Gastrocnemius medialis (tissue), 4 donors: ENCODE measurements at regions not wholly inside any gene's neighbourhood (a gene's known extent, or its start where the extent isn't known, plus 50 kb on each side); places are given as distances from the start of the nearest gene placed in this dataset.

ENCODE experiments used
- POLR2A ChIP-seq, 2 donors: fragments of 450-650 bp; IDR thresholded peaks; one replicate each; pipeline ENCODE4 v1.6.1; 2017; ENCODE audit warnings: antibody characterized with exemption in 2 of 2, mild to moderate bottlenecking in 2 of 2, moderate library complexity in 2 of 2
- TF ChIP-seq, protein P1 (sequence below), 5 experiments: fragments of 450-650 bp in 3 of 5; fragments of 200-600 bp in 2 of 5; sonication (generic) in 2 of 5; IDR thresholded peaks in 4 of 5; conservative IDR thresholded peaks in 1 of 5; 1 replicate in 4 of 5; 2 replicates in 1 of 5; pipeline ENCODE4 v1.5.1; 2016 to 2019; ENCODE audit warnings: antibody characterized with exemption in 5 of 5, mild to moderate bottlenecking in 3 of 5, moderate library complexity in 3 of 5

DNA sequence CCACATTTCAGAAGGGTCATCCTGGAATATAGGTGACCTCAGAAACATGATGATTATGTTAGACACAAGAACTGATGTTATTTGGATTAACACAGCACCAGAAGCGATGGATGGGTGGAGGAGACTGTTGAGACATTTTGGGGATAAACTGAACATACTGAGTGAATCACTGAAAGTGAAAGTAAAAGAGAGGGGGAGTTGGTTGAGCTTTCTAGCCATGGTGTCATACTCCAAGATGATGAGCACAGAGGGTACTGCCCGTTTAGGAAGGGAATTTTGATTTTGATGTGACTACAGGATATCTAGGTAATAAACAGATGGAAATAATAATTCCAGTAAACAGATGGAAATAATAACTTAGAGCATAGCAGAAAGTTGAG is 248.0 kb upstream of the NPY start:
- TF ChIP-seq POLR2A (IDR thresholded peaks at IDR 0.05) = no peak
- TF ChIP-seq, protein P1, sequence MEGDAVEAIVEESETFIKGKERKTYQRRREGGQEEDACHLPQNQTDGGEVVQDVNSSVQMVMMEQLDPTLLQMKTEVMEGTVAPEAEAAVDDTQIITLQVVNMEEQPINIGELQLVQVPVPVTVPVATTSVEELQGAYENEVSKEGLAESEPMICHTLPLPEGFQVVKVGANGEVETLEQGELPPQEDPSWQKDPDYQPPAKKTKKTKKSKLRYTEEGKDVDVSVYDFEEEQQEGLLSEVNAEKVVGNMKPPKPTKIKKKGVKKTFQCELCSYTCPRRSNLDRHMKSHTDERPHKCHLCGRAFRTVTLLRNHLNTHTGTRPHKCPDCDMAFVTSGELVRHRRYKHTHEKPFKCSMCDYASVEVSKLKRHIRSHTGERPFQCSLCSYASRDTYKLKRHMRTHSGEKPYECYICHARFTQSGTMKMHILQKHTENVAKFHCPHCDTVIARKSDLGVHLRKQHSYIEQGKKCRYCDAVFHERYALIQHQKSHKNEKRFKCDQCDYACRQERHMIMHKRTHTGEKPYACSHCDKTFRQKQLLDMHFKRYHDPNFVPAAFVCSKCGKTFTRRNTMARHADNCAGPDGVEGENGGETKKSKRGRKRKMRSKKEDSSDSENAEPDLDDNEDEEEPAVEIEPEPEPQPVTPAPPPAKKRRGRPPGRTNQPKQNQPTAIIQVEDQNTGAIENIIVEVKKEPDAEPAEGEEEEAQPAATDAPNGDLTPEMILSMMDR (IDR thresholded peaks at IDR 0.05 in 4 of 5, conservative IDR thresholded peaks at IDR 0.05 in 1 of 5) = no peak
